GM12892 (cell line): ENCODE measurements at regions not wholly inside any gene's neighbourhood (a gene's known extent, or its start where the extent isn't known, plus 50 kb on each side); places are given as distances from the start of the nearest gene placed in this dataset.
A peak's percentile ranks its signal among the peaks of the same experiment; 100 is the strongest.

Experiments
- DNase-seq: peaks from one replicate; pipeline ENCODE4 v3.0.0; 2011; ENCODE audit not compliant: insufficient read length
- FAIRE-seq: peaks from 2 replicates; lab custom pipeline; 2011; peaks lifted over from hg19 to GRCh38; lab: Jason Lieb, UNC
- POLR2A ChIP-seq: IDR thresholded peaks from 2 replicates; pipeline ENCODE4 v1.6.1; 2011; ENCODE audit warnings: low read depth, low read length, control low read depth
- POLR2AphosphoS5 ChIP-seq: IDR thresholded peaks from 2 replicates; pipeline ENCODE4 v1.6.1; 2011; ENCODE audit warnings: low read depth, low read length, control low read depth
- TAF1 ChIP-seq: IDR thresholded peaks from 2 replicates; pipeline ENCODE4 v1.6.1; 2011; ENCODE audit warnings: low read depth, mild to moderate bottlenecking, control low read depth, low read length, borderline replicate concordance

GRCh38 chr12:66863276-66863675, 184.4 kb upstream of the GRIP1 start:
- DNase-seq (no peak), FAIRE-seq (no peak)
- TF ChIP-seq POLR2AphosphoS5 = no peak
- no peak for TF ChIP-seq TAF1
- TF ChIP-seq POLR2A = no peak

- no peak for TF ChIP-seq POLR2AphosphoS5
- no peak for TF ChIP-seq TAF1
- TF ChIP-seq POLR2A = no peak
- FAIRE-seq (no peak), DNase-seq (no peak)
These were observed 199.0 kb upstream of the GRIP1 start for GRCh38 chr12:66877925-66878324.

GRCh38 chr12:66879409-66879808, 200.5 kb upstream of the GRIP1 start:
- TF ChIP-seq POLR2A (no peak), TAF1 (no peak), POLR2AphosphoS5 (no peak)
- FAIRE-seq (no peak), DNase-seq (no peak)

- DNase-seq (no peak), FAIRE-seq (no peak)
- TF ChIP-seq TAF1 (no peak), POLR2AphosphoS5 (no peak), POLR2A (no peak)
These were observed 202.5 kb upstream of the GRIP1 start for GRCh38 chr12:66881386-66881785.

- TF ChIP-seq POLR2AphosphoS5 (no peak), POLR2A (no peak), TAF1 (no peak)
- no peak for FAIRE-seq
- no peak for DNase-seq
These were observed 205.2 kb upstream of the GRIP1 start for GRCh38 chr12:66884091-66884490.

- FAIRE-seq (no peak), DNase-seq (no peak)
- no peak for TF ChIP-seq POLR2A
- TF ChIP-seq TAF1 = no peak
- TF ChIP-seq POLR2AphosphoS5 = no peak
These were observed 206.4 kb upstream of the GRIP1 start for GRCh38 chr12:66885115-66885875.

GRCh38 chr12:66896797-66897196, 217.9 kb upstream of the GRIP1 start:
- FAIRE-seq = no peak
- no peak for TF ChIP-seq POLR2AphosphoS5
- TF ChIP-seq TAF1 = no peak
- no peak for TF ChIP-seq POLR2A
- no peak for DNase-seq

- TF ChIP-seq TAF1 = no peak
- no peak for TF ChIP-seq POLR2A
- TF ChIP-seq POLR2AphosphoS5 = no peak
- FAIRE-seq = no peak
- DNase-seq = no peak
These were observed 220.0 kb upstream of the GRIP1 start for GRCh38 chr12:66898700-66899469.

- no peak for TF ChIP-seq POLR2A
- no peak for TF ChIP-seq POLR2AphosphoS5
- no peak for TF ChIP-seq TAF1
- no peak for DNase-seq
- no peak for FAIRE-seq
These were observed 220.7 kb upstream of the GRIP1 start for GRCh38 chr12:66899588-66899987.

- TF ChIP-seq POLR2A (no peak), TAF1 (no peak)
- FAIRE-seq (no peak), DNase-seq (no peak)
These were observed 221.7 kb upstream of the GRIP1 start for GRCh38 chr12:66900616-66901015.

- peak; percentile 76 for FAIRE-seq
- TF ChIP-seq TAF1 (no peak), POLR2A (no peak), POLR2AphosphoS5 (no peak)
- no peak for DNase-seq
These were observed 222.5 kb upstream of the GRIP1 start for GRCh38 chr12:66901138-66901932.

- FAIRE-seq (no peak), DNase-seq (no peak)
- TF ChIP-seq TAF1 (no peak), POLR2A (no peak), POLR2AphosphoS5 (no peak)
These were observed 223.1 kb upstream of the GRIP1 start for GRCh38 chr12:66902020-66902419.
